H1 (cell line): ENCODE measurements at regions not wholly inside any gene's neighbourhood (a gene's known extent, or its start where the extent isn't known, plus 50 kb on each side); places are given as distances from the start of the nearest gene placed in this dataset.

Experiments used
- CHD7 ChIP-seq: fragments of 300-600 bp; sonication (generic); IDR thresholded peaks from 2 replicates; pipeline ENCODE4 v1.7.1; 2012; ENCODE audit warnings: low read length, moderate library complexity, mild to moderate bottlenecking, inconsistent platforms; ENCODE audit not compliant: insufficient replicate concordance
- HDAC2 ChIP-seq, 2 experiments: fragments of 300-600 bp in 1 of 2; sonication (generic) in 1 of 2; IDR thresholded peaks; 2 replicates each; pipeline ENCODE4 v1.6.1; 2011 to 2012; ENCODE audit warnings: low read depth in 2 of 2, low read length in 2 of 2, mild to moderate bottlenecking in 2 of 2, moderate library complexity in 2 of 2, borderline replicate concordance in 1 of 2, inconsistent platforms in 1 of 2
- JUND ChIP-seq: IDR thresholded peaks from 2 replicates; pipeline ENCODE4 v1.6.1; 2011; ENCODE audit warnings: mild to moderate bottlenecking, improper control_type of control experiment, low read length
- TF ChIP-seq, protein P1 (sequence below): IDR thresholded peaks from 2 replicates; pipeline ENCODE4 v1.6.1; 2012; ENCODE audit warnings: low read length, inconsistent platforms
- TF ChIP-seq, protein P2 (sequence below): IDR thresholded peaks from 2 replicates; pipeline ENCODE4 v1.6.1; 2012; ENCODE audit warnings: inconsistent platforms

- no peak for TF ChIP-seq CHD7
- TF ChIP-seq, protein P1, sequence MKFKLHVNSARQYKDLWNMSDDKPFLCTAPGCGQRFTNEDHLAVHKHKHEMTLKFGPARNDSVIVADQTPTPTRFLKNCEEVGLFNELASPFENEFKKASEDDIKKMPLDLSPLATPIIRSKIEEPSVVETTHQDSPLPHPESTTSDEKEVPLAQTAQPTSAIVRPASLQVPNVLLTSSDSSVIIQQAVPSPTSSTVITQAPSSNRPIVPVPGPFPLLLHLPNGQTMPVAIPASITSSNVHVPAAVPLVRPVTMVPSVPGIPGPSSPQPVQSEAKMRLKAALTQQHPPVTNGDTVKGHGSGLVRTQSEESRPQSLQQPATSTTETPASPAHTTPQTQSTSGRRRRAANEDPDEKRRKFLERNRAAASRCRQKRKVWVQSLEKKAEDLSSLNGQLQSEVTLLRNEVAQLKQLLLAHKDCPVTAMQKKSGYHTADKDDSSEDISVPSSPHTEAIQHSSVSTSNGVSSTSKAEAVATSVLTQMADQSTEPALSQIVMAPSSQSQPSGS: no peak
- no peak for TF ChIP-seq HDAC2 (IDR thresholded peaks at IDR 0.05; ENCODE audit: borderline replicate concordance in 1 of 2, low read depth in 2 of 2, low read length in 2 of 2)
- TF ChIP-seq, protein P2, sequence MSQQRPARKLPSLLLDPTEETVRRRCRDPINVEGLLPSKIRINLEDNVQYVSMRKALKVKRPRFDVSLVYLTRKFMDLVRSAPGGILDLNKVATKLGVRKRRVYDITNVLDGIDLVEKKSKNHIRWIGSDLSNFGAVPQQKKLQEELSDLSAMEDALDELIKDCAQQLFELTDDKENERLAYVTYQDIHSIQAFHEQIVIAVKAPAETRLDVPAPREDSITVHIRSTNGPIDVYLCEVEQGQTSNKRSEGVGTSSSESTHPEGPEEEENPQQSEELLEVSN: no peak
- TF ChIP-seq JUND: no peak
- TF ChIP-seq, all 59 proteins: peak for 0
Measured at GRCh38 chr13:62019858-62020257, 604.2 kb upstream of the PCDH20 start (continued).
